Astrocyte of the cerebellum (primary cell): ENCODE measurements at regions not wholly inside any gene's neighbourhood (a gene's known extent, or its start where the extent isn't known, plus 50 kb on each side); places are given as distances from the start of the nearest gene placed in this dataset.

Source experiments
- DNase-seq: peaks from one replicate; pipeline ENCODE4 v3.0.0-alpha.2; 2011; ENCODE audit warnings: low read depth
- H3K4me3 ChIP-seq: 2 replicates; pipeline ENCODE4 v1.5.1; 2011; ENCODE audit warnings: mild to moderate bottlenecking, low read depth, low read length, moderate library complexity
- in situ Hi-C: cut with HindIII; loops from 2 replicates; pipeline ENCODE4 v1.10.0; 2017; ENCODE audit warnings: low sequenced_read_pairs
- TF ChIP-seq, protein P1 (sequence below): IDR thresholded peaks from 2 replicates; pipeline ENCODE4 v1.5.1; 2012; ENCODE audit warnings: low read length, low read depth, moderate library complexity, mild to moderate bottlenecking; ENCODE audit errors: missing control alignments

DNA sequence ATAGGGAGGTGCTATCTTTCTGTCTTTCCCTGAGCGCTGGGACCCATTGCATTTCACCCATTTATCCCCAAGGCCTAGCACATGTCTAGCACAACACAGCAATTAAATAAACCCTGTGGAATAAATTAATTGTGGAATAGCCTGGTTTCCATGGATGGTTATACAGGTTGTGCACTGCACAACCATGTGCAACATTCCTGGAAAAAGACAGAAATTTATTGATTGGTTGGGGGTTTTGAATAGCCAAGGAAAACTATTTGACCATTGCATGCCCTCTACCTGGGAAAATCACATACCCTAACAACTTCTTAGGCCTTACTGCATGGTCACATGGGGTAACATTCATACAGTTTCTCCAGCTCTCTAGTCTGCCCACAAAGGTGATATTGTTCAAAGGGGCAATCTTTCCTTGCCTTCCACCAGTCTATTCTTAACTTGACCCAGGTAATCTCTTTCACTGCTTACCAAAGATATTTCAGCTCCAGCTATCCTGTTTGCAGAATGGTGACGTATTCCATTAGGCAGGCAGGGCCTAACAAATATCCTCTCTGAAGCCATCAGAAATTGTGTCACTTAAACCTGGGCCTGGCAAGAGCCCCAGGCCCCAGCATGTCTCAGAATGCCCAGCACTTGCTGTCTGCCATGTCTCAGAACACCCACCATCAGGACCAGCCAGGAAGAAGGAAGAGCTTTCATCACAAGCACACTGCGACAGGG lies 157.9 kb upstream of the RAB4A start:
- in situ Hi-C loops, result loop anchor here (5.0 kb wide), 1 partner anchor 41 kb away; no protein-coding TSS in a partner anchor
- TF ChIP-seq, protein P1, sequence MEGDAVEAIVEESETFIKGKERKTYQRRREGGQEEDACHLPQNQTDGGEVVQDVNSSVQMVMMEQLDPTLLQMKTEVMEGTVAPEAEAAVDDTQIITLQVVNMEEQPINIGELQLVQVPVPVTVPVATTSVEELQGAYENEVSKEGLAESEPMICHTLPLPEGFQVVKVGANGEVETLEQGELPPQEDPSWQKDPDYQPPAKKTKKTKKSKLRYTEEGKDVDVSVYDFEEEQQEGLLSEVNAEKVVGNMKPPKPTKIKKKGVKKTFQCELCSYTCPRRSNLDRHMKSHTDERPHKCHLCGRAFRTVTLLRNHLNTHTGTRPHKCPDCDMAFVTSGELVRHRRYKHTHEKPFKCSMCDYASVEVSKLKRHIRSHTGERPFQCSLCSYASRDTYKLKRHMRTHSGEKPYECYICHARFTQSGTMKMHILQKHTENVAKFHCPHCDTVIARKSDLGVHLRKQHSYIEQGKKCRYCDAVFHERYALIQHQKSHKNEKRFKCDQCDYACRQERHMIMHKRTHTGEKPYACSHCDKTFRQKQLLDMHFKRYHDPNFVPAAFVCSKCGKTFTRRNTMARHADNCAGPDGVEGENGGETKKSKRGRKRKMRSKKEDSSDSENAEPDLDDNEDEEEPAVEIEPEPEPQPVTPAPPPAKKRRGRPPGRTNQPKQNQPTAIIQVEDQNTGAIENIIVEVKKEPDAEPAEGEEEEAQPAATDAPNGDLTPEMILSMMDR, result no peak
- H3K4me3 ChIP-seq, result no peak overlapping the region
- DNase-seq, result no peak

DNA sequence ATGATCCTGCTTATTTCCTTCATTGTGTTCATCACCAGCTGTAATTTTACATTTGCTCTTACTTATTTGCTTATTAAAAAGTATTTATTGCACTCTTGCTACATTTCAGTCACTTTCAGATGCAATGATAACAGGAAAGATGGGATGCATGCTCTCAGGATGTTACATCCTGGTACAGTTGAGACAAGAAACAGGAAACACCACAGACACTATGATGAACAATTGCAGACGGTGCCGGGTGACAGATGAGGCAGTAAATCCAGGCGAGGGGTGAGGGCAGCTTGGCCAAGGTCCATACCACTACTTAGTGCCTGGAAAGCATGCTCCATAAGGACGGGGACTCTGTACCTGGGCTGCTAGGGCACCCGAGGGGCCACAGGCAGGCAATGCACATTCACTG lies 156.6 kb upstream of the RAB4A start:
- in situ Hi-C loops, result loop anchor here (5.0 kb wide), 1 partner anchor 42 kb away; no protein-coding TSS in a partner anchor
- TF ChIP-seq, protein P1, result no peak
- no peak overlapping the region for H3K4me3 ChIP-seq
- DNase-seq, result no peak

GRCh38 chr1:229114850-229115365 lies 156.0 kb upstream of the RAB4A start:
- TF ChIP-seq, protein P1, result no peak
- DNase-seq, result no peak
- no peak overlapping the region for H3K4me3 ChIP-seq
- in situ Hi-C loops, result loop anchor here (5.0 kb wide), 1 partner anchor 43 kb away; no protein-coding TSS in a partner anchor

DNA sequence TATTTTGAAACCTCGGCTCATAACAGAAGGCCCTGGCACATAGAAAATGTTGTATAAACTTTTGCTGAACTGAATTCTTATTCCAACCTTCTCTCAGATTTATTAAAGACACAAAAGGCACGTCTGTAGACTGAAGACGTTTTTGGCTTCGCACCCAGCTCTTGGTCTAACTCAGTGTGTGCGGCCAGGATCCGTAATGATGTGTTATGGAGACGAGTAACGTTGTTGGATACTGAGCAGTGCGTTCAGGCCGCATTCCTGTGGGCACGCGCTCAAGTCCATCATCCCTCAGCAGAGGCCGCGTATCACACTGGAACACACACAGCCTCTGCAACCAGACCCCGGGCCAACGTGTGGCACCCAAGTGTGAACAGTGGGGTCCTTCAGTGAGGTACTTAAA lies 154.8 kb upstream of the RAB4A start:
- TF ChIP-seq, protein P1, result no peak
- H3K4me3 ChIP-seq, result no peak overlapping the region
- in situ Hi-C loops, result no loop called here
- no peak for DNase-seq

- no peak for DNase-seq
- TF ChIP-seq, protein P1, result no peak
- no peak overlapping the region for H3K4me3 ChIP-seq
- in situ Hi-C loops, result no loop called here
These were observed 153.1 kb upstream of the RAB4A start for GRCh38 chr1:229117664-229118300.

- DNase-seq, result no peak
- in situ Hi-C loops, result no loop called here
- H3K4me3 ChIP-seq, result no peak overlapping the region
- TF ChIP-seq, protein P1, result no peak
These were observed 152.3 kb upstream of the RAB4A start for GRCh38 chr1:229118477-229119061.
